KMS-11 (cell line): ENCODE measurements at regions not wholly inside any gene's neighbourhood (a gene's known extent, or its start where the extent isn't known, plus 50 kb on each side); places are given as distances from the start of the nearest gene placed in this dataset.
A peak's percentile ranks its signal among the peaks of the same experiment; 100 is the strongest.

Experiments
- H2AFZ ChIP-seq: fragments of 200-600 bp; sonication (generic); 2 replicates; pipeline ENCODE4 v1.6.1; 2016; ENCODE audit warnings: antibody characterized with exemption, mixed run types, low read depth
- H3K27ac ChIP-seq: fragments of 200-600 bp; sonication (generic); 2 replicates; pipeline ENCODE4 v1.6.1; 2016; ENCODE audit warnings: mild to moderate bottlenecking, mixed run types
- H3K27me3 ChIP-seq: fragments of 200-600 bp; sonication (generic); 2 replicates; pipeline ENCODE4 v1.6.1; 2017; ENCODE audit warnings: mild to moderate bottlenecking, low read depth, mixed run types, moderate library complexity; ENCODE audit not compliant: insufficient read depth
- H3K36me3 ChIP-seq: fragments of 200-600 bp; sonication (generic); 2 replicates; pipeline ENCODE4 v1.6.1; 2017; ENCODE audit warnings: mild to moderate bottlenecking, mixed run types; ENCODE audit not compliant: insufficient read depth
- H3K4me1 ChIP-seq: fragments of 200-600 bp; sonication (generic); 2 replicates; pipeline ENCODE4 v1.6.1; 2016; ENCODE audit warnings: mild to moderate bottlenecking, low read depth, mixed run types; ENCODE audit not compliant: poor library complexity, severe bottlenecking
- H3K4me2 ChIP-seq: fragments of 200-600 bp; sonication (generic); 2 replicates; pipeline ENCODE4 v1.7.0; 2016; ENCODE audit warnings: mild to moderate bottlenecking, mixed run types
- H3K4me3 ChIP-seq: fragments of 200-600 bp; sonication (generic); IDR thresholded peaks from 2 replicates; pipeline ENCODE4 v1.6.1; 2017; ENCODE audit warnings: low read depth, low read length, mixed read lengths; ENCODE audit not compliant: insufficient read depth
- H3K79me2 ChIP-seq: fragments of 200-600 bp; sonication (generic); 2 replicates; pipeline ENCODE4 v1.6.1; 2016; ENCODE audit warnings: low read depth, mixed run types; ENCODE audit not compliant: insufficient read depth
- H3K9ac ChIP-seq: fragments of 200-600 bp; sonication (generic); 2 replicates; pipeline ENCODE4 v1.6.1; 2016; ENCODE audit warnings: mild to moderate bottlenecking, mixed run types
- H4K20me1 ChIP-seq: fragments of 200-600 bp; sonication (generic); 2 replicates; pipeline ENCODE4 v1.6.1; 2016; ENCODE audit warnings: mild to moderate bottlenecking, mixed run types; ENCODE audit not compliant: insufficient read depth
- CTCF ChIP-seq: fragments of 200-600 bp; sonication (generic); conservative IDR thresholded peaks from 2 replicates; pipeline ENCODE4 v1.6.1; 2017; ENCODE audit warnings: low read depth, mild to moderate bottlenecking, antibody characterized with exemption, low read length, moderate library complexity, mixed read lengths

- no peak overlapping the region for H3K4me2 ChIP-seq
- no peak for TF ChIP-seq CTCF
- H3K9ac ChIP-seq, result no peak overlapping the region
- no peak overlapping the region for H3K4me3 ChIP-seq
- no peaks in the 10 kb centered on the region for H3K36me3 ChIP-seq
- H3K79me2 ChIP-seq, result no peaks in the 10 kb centered on the region
- H3K27ac ChIP-seq, result no peak overlapping the region
- no peaks in the 10 kb centered on the region for H3K27me3 ChIP-seq
- no peaks in the 10 kb centered on the region for H4K20me1 ChIP-seq
- no peaks in the 10 kb centered on the region for H3K4me1 ChIP-seq
- no peak overlapping the region for H2AFZ ChIP-seq
Measured at GRCh38 chr5:165720901-165721300, 2215.5 kb downstream of the MAT2B start.

- no peak overlapping the region for H3K4me2 ChIP-seq
- H3K36me3 ChIP-seq, result no peaks in the 10 kb centered on the region
- no peak overlapping the region for H2AFZ ChIP-seq
- H4K20me1 ChIP-seq, result no peaks in the 10 kb centered on the region
- no peaks in the 10 kb centered on the region for H3K27me3 ChIP-seq
- no peaks in the 10 kb centered on the region for H3K4me1 ChIP-seq
- no peak overlapping the region for H3K27ac ChIP-seq
- H3K4me3 ChIP-seq, result no peak overlapping the region
- H3K79me2 ChIP-seq, result no peaks in the 10 kb centered on the region
- H3K9ac ChIP-seq, result no peak overlapping the region
- no peak for TF ChIP-seq CTCF
Measured at GRCh38 chr5:165722401-165722800, 2217.0 kb downstream of the MAT2B start.

GRCh38 chr5:165723931-165724330 is 2218.5 kb downstream of the MAT2B start:
- no peaks in the 10 kb centered on the region for H3K4me1 ChIP-seq

GRCh38 chr5:165728425-165728824 is 2223.0 kb downstream of the MAT2B start:
- H3K27ac ChIP-seq, result no peak overlapping the region
- H3K27me3 ChIP-seq, result no peaks in the 10 kb centered on the region
- no peak overlapping the region for H2AFZ ChIP-seq
- H3K79me2 ChIP-seq, result no peaks in the 10 kb centered on the region
- H3K4me3 ChIP-seq, result no peak overlapping the region
- no peaks in the 10 kb centered on the region for H3K4me1 ChIP-seq
- TF ChIP-seq CTCF, result no peak
- H3K4me2 ChIP-seq, result no peak overlapping the region
- no peaks in the 10 kb centered on the region for H4K20me1 ChIP-seq
- no peak overlapping the region for H3K9ac ChIP-seq
- H3K36me3 ChIP-seq, result no peaks in the 10 kb centered on the region

More at GRCh38 chr5:165723931-165724330, 2218.5 kb downstream of the MAT2B start:
- H3K27ac ChIP-seq, result no peak overlapping the region
- no peak overlapping the region for H3K4me3 ChIP-seq
- H3K9ac ChIP-seq, result no peak overlapping the region
- H3K27me3 ChIP-seq, result no peaks in the 10 kb centered on the region
- no peak overlapping the region for H2AFZ ChIP-seq
- TF ChIP-seq CTCF, result no peak
- no peak overlapping the region for H3K4me2 ChIP-seq
- H3K79me2 ChIP-seq, result no peaks in the 10 kb centered on the region
- no peaks in the 10 kb centered on the region for H3K36me3 ChIP-seq
- no peaks in the 10 kb centered on the region for H4K20me1 ChIP-seq

GRCh38 chr5:165735388-165735787 is 2230.0 kb downstream of the MAT2B start:
- no peak overlapping the region for H3K4me3 ChIP-seq
- H3K4me1 ChIP-seq, result peaks cover 16% of the 10 kb centered on the region
- TF ChIP-seq CTCF, result no peak
- H3K27me3 ChIP-seq, result no peaks in the 10 kb centered on the region
- H4K20me1 ChIP-seq, result no peaks in the 10 kb centered on the region
- no peak overlapping the region for H3K9ac ChIP-seq
- H3K27ac ChIP-seq, result no peak overlapping the region
- no peaks in the 10 kb centered on the region for H3K79me2 ChIP-seq
- peak overlapping the region; percentile 45; the same call in 1 of the 2 replicates for H3K4me2 ChIP-seq
- H2AFZ ChIP-seq, result peak overlapping the region; percentile 26; the same call in 1 of the 2 replicates
- no peaks in the 10 kb centered on the region for H3K36me3 ChIP-seq
